Smooth muscle cell (in vitro differentiated cells): ENCODE measurements at regions not wholly inside any gene's neighbourhood (a gene's known extent, or its start where the extent isn't known, plus 50 kb on each side); places are given as distances from the start of the nearest gene placed in this dataset.

Experiments used
- DNase-seq: peaks from one replicate; lab custom pipeline; 2025; ENCODE audit not compliant: unreplicated experiment; lab: John Stamatoyannopoulos, UW
- H2AFZ ChIP-seq: fragments of 200-600 bp; sonication (generic); 2 replicates; pipeline ENCODE4 v1.6.0; 2016; ENCODE audit warnings: antibody characterized with exemption, low read depth, mild to moderate bottlenecking
- H3F3A ChIP-seq: fragments of 200-600 bp; sonication (generic); 2 replicates; pipeline ENCODE4 v1.6.0; 2017; ENCODE audit warnings: antibody characterized with exemption, low read depth
- H3K27ac ChIP-seq: fragments of 200-600 bp; sonication (generic); 2 replicates; pipeline ENCODE4 v1.5.1; 2016; ENCODE audit warnings: low read depth, mild to moderate bottlenecking
- H3K27me3 ChIP-seq: fragments of 200-600 bp; sonication (generic); 2 replicates; pipeline ENCODE4 v1.6.1; 2016; ENCODE audit warnings: low read depth, mild to moderate bottlenecking
- H3K36me3 ChIP-seq: fragments of 200-600 bp; sonication (generic); 2 replicates; pipeline ENCODE4 v1.5.1; 2016; ENCODE audit warnings: low read depth
- H3K4me1 ChIP-seq: fragments of 200-600 bp; sonication (generic); 2 replicates; pipeline ENCODE4 v1.5.1; 2016; ENCODE audit warnings: low read depth
- H3K4me2 ChIP-seq: fragments of 200-600 bp; sonication (generic); 2 replicates; pipeline ENCODE4 v1.6.0; 2016; ENCODE audit warnings: mild to moderate bottlenecking
- H3K4me3 ChIP-seq: fragments of 200-600 bp; sonication (generic); 2 replicates; pipeline ENCODE4 v1.5.1; 2016; ENCODE audit warnings: mild to moderate bottlenecking
- H3K79me2 ChIP-seq: fragments of 200-600 bp; sonication (generic); 2 replicates; pipeline ENCODE4 v1.6.0; 2016; ENCODE audit warnings: low read depth, mild to moderate bottlenecking
- H3K9ac ChIP-seq: fragments of 200-600 bp; sonication (generic); 2 replicates; pipeline ENCODE4 v1.6.0; 2016; ENCODE audit warnings: low read depth
- H3K9me3 ChIP-seq: fragments of 200-600 bp; sonication (generic); replicated peaks from 2 replicates; pipeline ENCODE4 v1.5.1; 2016; ENCODE audit warnings: low read depth
- H4K20me1 ChIP-seq: fragments of 200-600 bp; sonication (generic); 2 replicates; pipeline ENCODE4 v1.6.0; 2016; ENCODE audit warnings: low read depth
- CTCF ChIP-seq: fragments of 200-600 bp; sonication (generic); IDR thresholded peaks from 2 replicates; pipeline ENCODE4 v1.5.1; 2017; ENCODE audit warnings: borderline replicate concordance, mild to moderate bottlenecking, antibody characterized with exemption; ENCODE audit not compliant: insufficient read depth, poor library complexity, severe bottlenecking
- WGBS: methylation state at CpG from one replicate; pipeline ENCODE4 v1.1.7; 2016; ENCODE audit warnings: low lambda C conversion rate; 5-methylcytosine and 5-hydroxymethylcytosine counted together

DNA sequence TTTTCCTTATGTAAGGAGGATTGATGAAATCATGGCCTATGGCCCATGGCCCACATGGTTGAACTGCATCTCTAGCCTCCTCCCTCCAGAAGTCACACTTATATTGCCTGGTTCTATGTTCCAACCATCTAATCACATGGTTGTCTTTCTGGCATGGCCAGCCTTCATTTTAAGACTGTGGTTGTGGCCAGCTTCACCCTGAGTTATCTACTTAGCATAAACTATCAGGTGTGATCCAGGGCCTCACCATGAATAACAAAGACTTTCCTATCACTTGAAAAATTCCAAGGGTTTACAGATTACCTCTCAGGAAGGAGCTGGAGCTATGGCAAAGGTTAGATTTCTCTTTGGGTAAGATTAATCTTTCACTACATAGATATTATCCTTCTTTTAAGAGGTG lies 222.8 kb downstream of the SNCA start:
- no peak for DNase-seq
- no peak overlapping the region for H3K27ac ChIP-seq
- H4K20me1 ChIP-seq = no peaks in the 10 kb centered on the region
- H3K9me3 ChIP-seq = no peaks in the 10 kb centered on the region
- H3K27me3 ChIP-seq = no peaks in the 10 kb centered on the region
- H3K4me2 ChIP-seq = no peak overlapping the region
- no peaks in the 10 kb centered on the region for H3K4me1 ChIP-seq
- no peak overlapping the region for H3K4me3 ChIP-seq
- no peaks in the 10 kb centered on the region for H3K36me3 ChIP-seq
- no peaks in the 10 kb centered on the region for H3F3A ChIP-seq
- no peak overlapping the region for H3K9ac ChIP-seq
- no peaks in the 10 kb centered on the region for H3K79me2 ChIP-seq
- no peak for TF ChIP-seq CTCF
- H2AFZ ChIP-seq = no peak overlapping the region

- no peak for DNase-seq
- H3K79me2 ChIP-seq = no peaks in the 10 kb centered on the region
- no peaks in the 10 kb centered on the region for H3F3A ChIP-seq
- no peak for TF ChIP-seq CTCF
- no peak overlapping the region for H2AFZ ChIP-seq
- no peaks in the 10 kb centered on the region for H3K9me3 ChIP-seq
- 97% methylated on average over 4 of the region's 4 CpGs for WGBS
- no peaks in the 10 kb centered on the region for H3K27me3 ChIP-seq
- H3K4me2 ChIP-seq = no peak overlapping the region
- H3K4me1 ChIP-seq = no peaks in the 10 kb centered on the region
- no peak overlapping the region for H3K27ac ChIP-seq
- H3K4me3 ChIP-seq = no peak overlapping the region
- H3K36me3 ChIP-seq = no peaks in the 10 kb centered on the region
- no peak overlapping the region for H3K9ac ChIP-seq
- no peaks in the 10 kb centered on the region for H4K20me1 ChIP-seq
These were observed 226.7 kb downstream of the SNCA start for GRCh38 chr4:89610236-89610635.

- Histone ChIP-seq H3K36me3 (no peaks in the 10 kb centered on the region), H3K27ac (no peak overlapping the region), H3K4me1 (no peaks in the 10 kb centered on the region), H3K79me2 (no peaks in the 10 kb centered on the region), H3K9me3 (no peaks in the 10 kb centered on the region), H3K4me3 (no peak overlapping the region), H3F3A (no peaks in the 10 kb centered on the region), H3K9ac (no peak overlapping the region), H4K20me1 (no peaks in the 10 kb centered on the region), H3K27me3 (no peaks in the 10 kb centered on the region), H3K4me2 (no peak overlapping the region), H2AFZ (no peak overlapping the region)
- no peak for TF ChIP-seq CTCF
- DNase-seq = no peak
- 91% methylated on average over 5 of the region's 5 CpGs for WGBS
These were observed 227.2 kb downstream of the SNCA start for GRCh38 chr4:89609756-89610155.

- Histone ChIP-seq H3K27ac (no peak overlapping the region), H3K36me3 (no peaks in the 10 kb centered on the region), H3K4me1 (no peaks in the 10 kb centered on the region), H3K27me3 (no peaks in the 10 kb centered on the region), H3K4me2 (no peak overlapping the region), H3K9ac (no peak overlapping the region), H3F3A (no peaks in the 10 kb centered on the region), H3K79me2 (no peaks in the 10 kb centered on the region), H3K9me3 (no peaks in the 10 kb centered on the region), H3K4me3 (no peak overlapping the region), H4K20me1 (no peaks in the 10 kb centered on the region), H2AFZ (no peak overlapping the region)
- no peak for DNase-seq
- TF ChIP-seq CTCF = no peak
- 96% methylated on average over 6 of the region's 6 CpGs for WGBS
These were observed 232.0 kb downstream of the SNCA start for GRCh38 chr4:89604951-89605350.
